HG03097 (cell line): ENCODE measurements at regions not wholly inside any gene's neighbourhood (a gene's known extent, or its start where the extent isn't known, plus 50 kb on each side); places are given as distances from the start of the nearest gene placed in this dataset.

Source experiments
- ATAC-seq: cut with Tn5 transposase; IDR thresholded peaks from one replicate; pipeline ENCODE4 v1.9.1; 2021; ENCODE audit not compliant: unreplicated experiment, low FRiP score

- ATAC-seq: no peak
Measured at GRCh38 chr13:110826101-110826500, 88.8 kb downstream of the ANKRD10 start.

- no peak for ATAC-seq
Measured at GRCh38 chr13:110826861-110827672, 87.8 kb downstream of the ANKRD10 start.
